HG03469 (cell line): ENCODE measurements at regions not wholly inside any gene's neighbourhood (a gene's known extent, or its start where the extent isn't known, plus 50 kb on each side); places are given as distances from the start of the nearest gene placed in this dataset.
"Not testable (repeated sequence)": the region's sequence is repeated elsewhere in the genome, so short reads cannot be mapped to it uniquely, and the experiment has no call there.

Experiments used
- ATAC-seq: cut with Tn5 transposase; IDR thresholded peaks from one replicate; pipeline ENCODE4 v1.9.1; 2021; ENCODE audit warnings: mild to moderate bottlenecking, moderate library complexity, moderate number of reproducible peaks; ENCODE audit not compliant: unreplicated experiment

- no peak for ATAC-seq
Measured at GRCh38 chr1:99534638-99534930, 111.3 kb upstream of the PALMD start.

- no peak for ATAC-seq
Measured at GRCh38 chr1:99535470-99536164, 110.3 kb upstream of the PALMD start.

GRCh38 chr1:99537886-99538617 lies 107.9 kb upstream of the PALMD start:
- ATAC-seq: no peak

GRCh38 chr1:99538618-99538956 lies 107.3 kb upstream of the PALMD start:
- no peak for ATAC-seq

- ATAC-seq: no peak
Measured at GRCh38 chr1:99539131-99539530, 106.8 kb upstream of the PALMD start.

GRCh38 chr1:99540744-99541143 lies 105.2 kb upstream of the PALMD start:
- no peak for ATAC-seq

- no peak for ATAC-seq
Measured at GRCh38 chr1:99544328-99544727, 101.6 kb upstream of the PALMD start.

GRCh38 chr1:99546432-99547416 lies 99.2 kb upstream of the PALMD start:
- ATAC-seq: no peak

- ATAC-seq: no peak
Measured at GRCh38 chr1:99548943-99549605, 96.8 kb upstream of the PALMD start.

GRCh38 chr1:99550198-99550597 lies 95.7 kb upstream of the PALMD start:
- no peak for ATAC-seq

GRCh38 chr1:99551812-99552614 lies 93.9 kb upstream of the PALMD start:
- no peak for ATAC-seq

- no peak for ATAC-seq
Measured at GRCh38 chr1:99553301-99553700, 92.6 kb upstream of the PALMD start.

- ATAC-seq: not testable (repeated sequence)
Measured at GRCh38 chr1:99553819-99554218, 92.1 kb upstream of the PALMD start.

GRCh38 chr1:99554727-99555126 lies 91.2 kb upstream of the PALMD start:
- no peak for ATAC-seq

GRCh38 chr1:99557546-99558202 lies 88.2 kb upstream of the PALMD start:
- ATAC-seq: peak; percentile 50

- no peak for ATAC-seq
Measured at GRCh38 chr1:99559166-99559565, 86.7 kb upstream of the PALMD start.

- no peak for ATAC-seq
Measured at GRCh38 chr1:99560207-99561040, 85.5 kb upstream of the PALMD start.

- ATAC-seq: no peak
Measured at GRCh38 chr1:99561952-99562351, 84.0 kb upstream of the PALMD start.
